ENCODE measurements at regions not wholly inside any gene's neighbourhood (a gene's known extent, or its start where the extent isn't known, plus 50 kb on each side); places are given as distances from the start of the nearest gene placed in this dataset.

- no peaks in the 10 kb centered on the region for H3K9me3 ChIP-seq (ENCODE audit: insufficient read depth, low read depth, low read length)
- no peak overlapping the region for H3K4me2 ChIP-seq (ENCODE audit: low read depth, low read length, poor library complexity, severe bottlenecking)
- no peak overlapping the region for H3K4me3 ChIP-seq (ENCODE audit: low read length, poor library complexity, severe bottlenecking)
- no peaks in the 10 kb centered on the region for H3F3A ChIP-seq (ENCODE audit: low read depth)
- H4K20me1 ChIP-seq (ENCODE audit: insufficient read depth, low read length, poor library complexity, severe bottlenecking): no peaks in the 10 kb centered on the region
- H3K27me3 ChIP-seq (ENCODE audit: insufficient read depth, low read length, poor library complexity, severe bottlenecking): no peaks in the 10 kb centered on the region
- H3K36me3 ChIP-seq (ENCODE audit: insufficient read depth, low read length): no peaks in the 10 kb centered on the region
- no peaks in the 10 kb centered on the region for H3K79me2 ChIP-seq (ENCODE audit: insufficient read depth, low read length)
- TF ChIP-seq, protein P1, sequence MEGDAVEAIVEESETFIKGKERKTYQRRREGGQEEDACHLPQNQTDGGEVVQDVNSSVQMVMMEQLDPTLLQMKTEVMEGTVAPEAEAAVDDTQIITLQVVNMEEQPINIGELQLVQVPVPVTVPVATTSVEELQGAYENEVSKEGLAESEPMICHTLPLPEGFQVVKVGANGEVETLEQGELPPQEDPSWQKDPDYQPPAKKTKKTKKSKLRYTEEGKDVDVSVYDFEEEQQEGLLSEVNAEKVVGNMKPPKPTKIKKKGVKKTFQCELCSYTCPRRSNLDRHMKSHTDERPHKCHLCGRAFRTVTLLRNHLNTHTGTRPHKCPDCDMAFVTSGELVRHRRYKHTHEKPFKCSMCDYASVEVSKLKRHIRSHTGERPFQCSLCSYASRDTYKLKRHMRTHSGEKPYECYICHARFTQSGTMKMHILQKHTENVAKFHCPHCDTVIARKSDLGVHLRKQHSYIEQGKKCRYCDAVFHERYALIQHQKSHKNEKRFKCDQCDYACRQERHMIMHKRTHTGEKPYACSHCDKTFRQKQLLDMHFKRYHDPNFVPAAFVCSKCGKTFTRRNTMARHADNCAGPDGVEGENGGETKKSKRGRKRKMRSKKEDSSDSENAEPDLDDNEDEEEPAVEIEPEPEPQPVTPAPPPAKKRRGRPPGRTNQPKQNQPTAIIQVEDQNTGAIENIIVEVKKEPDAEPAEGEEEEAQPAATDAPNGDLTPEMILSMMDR (conservative IDR thresholded peaks at IDR 0.05; ENCODE audit: low read length): no peak
- no peak for TF ChIP-seq EZH2phosphoT487 (IDR thresholded peaks at IDR 0.05; ENCODE audit: borderline replicate concordance)
- H3K4me1 ChIP-seq (ENCODE audit: insufficient read depth, low read length, poor library complexity, severe bottlenecking): no peaks in the 10 kb centered on the region
- H3K9me2 ChIP-seq (replicated peaks; ENCODE audit: low read depth, low read length): no peaks in the 10 kb centered on the region
- H2AFZ ChIP-seq (ENCODE audit: low read length): no peak overlapping the region
- no peak overlapping the region for H3K9ac ChIP-seq (ENCODE audit: low read depth, low read length, poor library complexity, severe bottlenecking)
These were observed 484.3 kb downstream of the SOX6 start for GRCh38 chr11:15871904-15872626.

- no peak overlapping the region for H2AFZ ChIP-seq (ENCODE audit: low read length)
- no peaks in the 10 kb centered on the region for H3K4me1 ChIP-seq (ENCODE audit: insufficient read depth, low read length, poor library complexity, severe bottlenecking)
- no peaks in the 10 kb centered on the region for H3K9me3 ChIP-seq (ENCODE audit: insufficient read depth, low read depth, low read length)
- H3K36me3 ChIP-seq (ENCODE audit: insufficient read depth, low read length): no peaks in the 10 kb centered on the region
- no peaks in the 10 kb centered on the region for H3K79me2 ChIP-seq (ENCODE audit: insufficient read depth, low read length)
- no peaks in the 10 kb centered on the region for H4K20me1 ChIP-seq (ENCODE audit: insufficient read depth, low read length, poor library complexity, severe bottlenecking)
- H3K9ac ChIP-seq (ENCODE audit: low read depth, low read length, poor library complexity, severe bottlenecking): no peak overlapping the region
- TF ChIP-seq, protein P1 (conservative IDR thresholded peaks at IDR 0.05; ENCODE audit: low read length): no peak
- no peak for TF ChIP-seq EZH2phosphoT487 (IDR thresholded peaks at IDR 0.05; ENCODE audit: borderline replicate concordance)
- H3K4me3 ChIP-seq (ENCODE audit: low read length, poor library complexity, severe bottlenecking): no peak overlapping the region
- no peaks in the 10 kb centered on the region for H3F3A ChIP-seq (ENCODE audit: low read depth)
- no peaks in the 10 kb centered on the region for H3K27me3 ChIP-seq (ENCODE audit: insufficient read depth, low read length, poor library complexity, severe bottlenecking)
- H3K4me2 ChIP-seq (ENCODE audit: low read depth, low read length, poor library complexity, severe bottlenecking): no peak overlapping the region
- H3K9me2 ChIP-seq (replicated peaks; ENCODE audit: low read depth, low read length): no peaks in the 10 kb centered on the region
These were observed 482.8 kb downstream of the SOX6 start for GRCh38 chr11:15873501-15873900.

DNA sequence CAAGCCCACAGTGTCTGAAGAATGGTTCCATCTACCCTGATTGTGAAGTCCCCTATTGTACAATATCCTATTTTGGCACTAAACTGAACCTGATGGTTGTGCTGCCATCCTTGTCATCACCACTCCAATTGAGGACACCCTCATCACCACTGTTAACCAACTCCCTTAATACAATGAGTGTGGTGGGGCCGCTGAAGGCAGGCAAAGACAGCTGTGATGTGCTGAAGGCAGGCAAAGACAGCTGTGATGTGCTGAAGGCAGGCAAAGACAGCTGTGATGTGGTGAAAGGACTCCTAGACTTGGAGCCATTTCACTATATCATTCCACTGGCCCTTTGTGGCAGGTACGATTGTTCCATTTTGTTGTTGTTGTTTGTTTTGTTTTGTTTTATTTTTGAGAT lies 481.6 kb downstream of the SOX6 start:
- TF ChIP-seq, protein P1 (conservative IDR thresholded peaks at IDR 0.05; ENCODE audit: low read length): no peak
- no peak for TF ChIP-seq EZH2phosphoT487 (IDR thresholded peaks at IDR 0.05; ENCODE audit: borderline replicate concordance)
- H3K27me3 ChIP-seq (ENCODE audit: insufficient read depth, low read length, poor library complexity, severe bottlenecking): no peaks in the 10 kb centered on the region
- H3F3A ChIP-seq (ENCODE audit: low read depth): no peaks in the 10 kb centered on the region
- no peak overlapping the region for H2AFZ ChIP-seq (ENCODE audit: low read length)
- no peaks in the 10 kb centered on the region for H3K79me2 ChIP-seq (ENCODE audit: insufficient read depth, low read length)
- no peaks in the 10 kb centered on the region for H4K20me1 ChIP-seq (ENCODE audit: insufficient read depth, low read length, poor library complexity, severe bottlenecking)
- no peaks in the 10 kb centered on the region for H3K9me3 ChIP-seq (ENCODE audit: insufficient read depth, low read depth, low read length)
- H3K36me3 ChIP-seq (ENCODE audit: insufficient read depth, low read length): no peaks in the 10 kb centered on the region
- no peak overlapping the region for H3K4me3 ChIP-seq (ENCODE audit: low read length, poor library complexity, severe bottlenecking)
- no peaks in the 10 kb centered on the region for H3K9me2 ChIP-seq (replicated peaks; ENCODE audit: low read depth, low read length)
- no peak overlapping the region for H3K9ac ChIP-seq (ENCODE audit: low read depth, low read length, poor library complexity, severe bottlenecking)
- no peak overlapping the region for H3K4me2 ChIP-seq (ENCODE audit: low read depth, low read length, poor library complexity, severe bottlenecking)
- no peaks in the 10 kb centered on the region for H3K4me1 ChIP-seq (ENCODE audit: insufficient read depth, low read length, poor library complexity, severe bottlenecking)
